Lower lobe of right lung (tissue), 2 donors: ENCODE measurements at regions not wholly inside any gene's neighbourhood (a gene's known extent, or its start where the extent isn't known, plus 50 kb on each side); places are given as distances from the start of the nearest gene placed in this dataset.
"Not testable (repeated sequence)": the region's sequence is repeated elsewhere in the genome, so short reads cannot be mapped to it uniquely, and the experiment has no call there.

Experiments used
- ATAC-seq, 2 donors: fragments of 200-7000 bp; cut with Tn5 transposase; one replicate each; pipeline ENCODE4 v1.9.1; 2020 to 2022; ENCODE audit warnings: mild to moderate bottlenecking in 2 of 2, moderate library complexity in 2 of 2
- DNase-seq: peaks from one replicate; pipeline ENCODE4 v3.0.0-alpha.2; 2020
- H3K27ac ChIP-seq: fragments of 200-600 bp; one replicate; pipeline ENCODE4 v1.8.0; 2022
- H3K27me3 ChIP-seq: fragments of 200-600 bp; one replicate; pipeline ENCODE4 v1.8.0; 2022; ENCODE audit warnings: low read depth
- H3K36me3 ChIP-seq: fragments of 200-600 bp; one replicate; pipeline ENCODE4 v1.8.0; 2022; ENCODE audit warnings: mild to moderate bottlenecking
- H3K4me1 ChIP-seq: fragments of 200-600 bp; one replicate; pipeline ENCODE4 v1.8.0; 2022
- H3K4me3 ChIP-seq: fragments of 200-600 bp; one replicate; pipeline ENCODE4 v1.8.0; 2022; ENCODE audit warnings: mild to moderate bottlenecking
- H3K9me3 ChIP-seq: fragments of 200-600 bp; one replicate; pipeline ENCODE4 v1.8.0; 2022
- CTCF ChIP-seq: fragments of 200-600 bp; IDR thresholded peaks from one replicate; pipeline ENCODE4 v1.8.0; 2022; ENCODE audit warnings: antibody characterized with exemption, mild to moderate bottlenecking
- intact Hi-C: fragments of 100-400 bp; cut with DNase I; formaldehyde crosslinking; loops from one replicate; pipeline ENCODE4 v1.11.0; 2022
- donor health status: DM: no; HTN: yes; CAD: no; lungs with severe emphysema.

GRCh38 chr2:146388757-146389156, 1456.1 kb upstream of the ACVR2A start:
- H3K27ac ChIP-seq = no peak overlapping the region
- no peak overlapping the region for H3K4me3 ChIP-seq
- H3K36me3 ChIP-seq = no peaks in the 10 kb centered on the region
- no peaks in the 10 kb centered on the region for H3K9me3 ChIP-seq
- TF ChIP-seq CTCF = no peak
- ATAC-seq (no peak), DNase-seq (no peak)
- intact Hi-C loops = no loop called here
- no peaks in the 10 kb centered on the region for H3K27me3 ChIP-seq
- H3K4me1 ChIP-seq = no peaks in the 10 kb centered on the region

- H3K4me3 ChIP-seq = no peak overlapping the region
- no peak overlapping the region for H3K27ac ChIP-seq
- intact Hi-C loops = no loop called here
- DNase-seq (no peak), ATAC-seq (no peak)
- TF ChIP-seq CTCF = no peak
- H3K36me3 ChIP-seq = no peaks in the 10 kb centered on the region
- no peaks in the 10 kb centered on the region for H3K4me1 ChIP-seq
- no peaks in the 10 kb centered on the region for H3K27me3 ChIP-seq
- H3K9me3 ChIP-seq = no peaks in the 10 kb centered on the region
These were observed 1458.7 kb upstream of the ACVR2A start for GRCh38 chr2:146386096-146386495.

GRCh38 chr2:146385031-146385430, 1459.8 kb upstream of the ACVR2A start:
- no peaks in the 10 kb centered on the region for H3K27me3 ChIP-seq
- intact Hi-C loops = no loop called here
- H3K9me3 ChIP-seq = no peaks in the 10 kb centered on the region
- H3K27ac ChIP-seq = no peak overlapping the region
- ATAC-seq (no peak), DNase-seq (no peak)
- TF ChIP-seq CTCF = no peak
- no peaks in the 10 kb centered on the region for H3K36me3 ChIP-seq
- H3K4me1 ChIP-seq = no peaks in the 10 kb centered on the region
- H3K4me3 ChIP-seq = no peak overlapping the region

GRCh38 chr2:146376511-146377064, 1468.2 kb upstream of the ACVR2A start:
- intact Hi-C loops = no loop called here

GRCh38 chr2:146374505-146374904, 1470.3 kb upstream of the ACVR2A start:
- H3K9me3 ChIP-seq = no peaks in the 10 kb centered on the region
- no peak for TF ChIP-seq CTCF
- ATAC-seq (no peak), DNase-seq (no peak)
- no peak overlapping the region for H3K27ac ChIP-seq
- no peaks in the 10 kb centered on the region for H3K36me3 ChIP-seq
- intact Hi-C loops = no loop called here
- no peaks in the 10 kb centered on the region for H3K27me3 ChIP-seq
- H3K4me1 ChIP-seq = no peaks in the 10 kb centered on the region
- no peak overlapping the region for H3K4me3 ChIP-seq

More at GRCh38 chr2:146376511-146377064, 1468.2 kb upstream of the ACVR2A start:
- no peaks in the 10 kb centered on the region for H3K36me3 ChIP-seq
- no peak for DNase-seq
- no peak overlapping the region for H3K4me3 ChIP-seq
- H3K9me3 ChIP-seq = no peaks in the 10 kb centered on the region
- no peak for ATAC-seq
- no peaks in the 10 kb centered on the region for H3K4me1 ChIP-seq
- TF ChIP-seq CTCF = no peak
- H3K27me3 ChIP-seq = no peaks in the 10 kb centered on the region
- H3K27ac ChIP-seq = no peak overlapping the region

- DNase-seq, H3K9me3 ChIP-seq, H3K27me3 ChIP-seq, intact Hi-C loops, H3K4me3 ChIP-seq, H3K36me3 ChIP-seq, ATAC-seq, H3K27ac ChIP-seq, H3K4me1 ChIP-seq: not testable (repeated sequence)
These were observed 1473.5 kb upstream of the ACVR2A start for GRCh38 chr2:146371364-146371763.
